H1 (cell line): ENCODE measurements at regions not wholly inside any gene's neighbourhood (a gene's known extent, or its start where the extent isn't known, plus 50 kb on each side); places are given as distances from the start of the nearest gene placed in this dataset.

Experiments used
- CTCF ChIA-PET: fragments of 300-600 bp; sonication (Branson Sonifier 250); formaldehyde crosslinking; loops from one replicate; lab custom pipeline; 2021; ENCODE audit not compliant: partially characterized antibody; lab: Charles Lee
- POLR2A ChIA-PET: fragments of 300-600 bp; sonication (Branson Sonifier 250); formaldehyde crosslinking; loops from one replicate; lab custom pipeline; 2021; ENCODE audit warnings: inconsistent platforms; ENCODE audit not compliant: partially characterized antibody; lab: Charles Lee
- DNase-seq, 2 experiments: peaks; one replicate each; pipeline versions ENCODE4 v3.0.0 to v3.0.0-alpha.2; 2010 to 2022; ENCODE audit warnings: low spot score in 2 of 2, low read depth in 1 of 2, mixed read lengths in 1 of 2
- FAIRE-seq: peaks from 2 replicates; lab custom pipeline; 2011; peaks lifted over from hg19 to GRCh38; lab: Jason Lieb, UNC
- H2AFZ ChIP-seq: 2 replicates; pipeline ENCODE4 v1.8.1; 2012; ENCODE audit warnings: low read length, inconsistent platforms
- H2AK5ac ChIP-seq: 2 replicates; pipeline ENCODE4 v1.6.1; 2013; ENCODE audit warnings: low read depth, low read length
- H2BK120ac ChIP-seq: replicated peaks from 2 replicates; pipeline ENCODE3; 2013; ENCODE audit warnings: low read depth, low read length, inconsistent platforms
- H2BK12ac ChIP-seq: 2 replicates; pipeline ENCODE4 v1.6.1; 2013; ENCODE audit warnings: low read depth, low read length
- H2BK15ac ChIP-seq: 2 replicates; pipeline ENCODE4 v1.6.1; 2013; ENCODE audit warnings: low read length
- H2BK20ac ChIP-seq: 2 replicates; pipeline ENCODE4 v1.6.1; 2013; ENCODE audit warnings: low read length
- H2BK5ac ChIP-seq: 2 replicates; pipeline ENCODE4 v1.6.1; 2013; ENCODE audit warnings: low read depth, low read length
- H3K14ac ChIP-seq: 2 replicates; pipeline ENCODE4 v1.6.1; 2013; ENCODE audit warnings: inconsistent platforms; ENCODE audit not compliant: insufficient read length
- H3K18ac ChIP-seq: 2 replicates; pipeline ENCODE4 v1.6.1; 2013; ENCODE audit warnings: low read length; ENCODE audit errors: extremely low read depth
- H3K23ac ChIP-seq: 2 replicates; pipeline ENCODE4 v1.6.1; 2013; ENCODE audit warnings: inconsistent platforms; ENCODE audit not compliant: insufficient read length
- H3K23me2 ChIP-seq: 2 replicates; pipeline ENCODE4 v1.6.1; 2013; ENCODE audit warnings: low read depth, low read length
- H3K27ac ChIP-seq: 2 replicates; pipeline ENCODE4 v1.6.1; 2011; ENCODE audit warnings: low read depth, low read length, inconsistent platforms
- H3K27me3 ChIP-seq, 4 experiments: replicated peaks in 1 of 4; 1 replicate in 1 of 4; 2 replicates in 3 of 4; pipeline versions ENCODE4 v1.6.1 to v1.8.1; 2011 to 2013; ENCODE audit warnings: low read length in 3 of 4, mild to moderate bottlenecking in 3 of 4, inconsistent platforms in 2 of 4, mixed read lengths in 2 of 4, moderate library complexity in 1 of 4; ENCODE audit not compliant: control insufficient read depth in 3 of 4, insufficient read depth in 3 of 4; ENCODE audit errors: extremely low read depth in 1 of 4
- H3K36me3 ChIP-seq, 4 experiments: 2 replicates each; pipeline versions ENCODE4 v1.6.1 to v1.8.1; 2011 to 2013; ENCODE audit warnings: mild to moderate bottlenecking in 4 of 4, low read length in 3 of 4, moderate library complexity in 2 of 4, control low read depth in 1 of 4, inconsistent platforms in 1 of 4; ENCODE audit not compliant: insufficient read depth in 4 of 4, control insufficient read depth in 2 of 4
- H3K4ac ChIP-seq: replicated peaks from 2 replicates; pipeline ENCODE3; 2013; ENCODE audit warnings: low read length, low read depth, mixed read lengths, inconsistent platforms; ENCODE audit not compliant: insufficient read length
- H3K4me1 ChIP-seq, 4 experiments: replicated peaks in 1 of 4; 1 replicate in 1 of 4; 2 replicates in 3 of 4; pipeline versions ENCODE4 v1.6.1 to v1.8.1; 2011 to 2013; ENCODE audit warnings: low read length in 3 of 4, inconsistent platforms in 2 of 4, mixed read lengths in 1 of 4; ENCODE audit not compliant: insufficient read depth in 4 of 4, control insufficient read depth in 3 of 4
- H3K4me2 ChIP-seq, 2 experiments: 2 replicates each; pipeline versions ENCODE4 v1.6.1 to v1.8.1; 2011 to 2013; ENCODE audit warnings: low read depth in 2 of 2, low read length in 2 of 2, control low read depth in 1 of 2, inconsistent platforms in 1 of 2, mild to moderate bottlenecking in 1 of 2; ENCODE audit not compliant: insufficient read depth in 1 of 2
- H3K4me3 ChIP-seq, 4 experiments: fragments of 200-600, 300-600 bp in 1 of 4; sonication (generic), shearing (Covaris generic), sonication (Bioruptor Twin) in 1 of 4; 2 replicates each; pipeline versions ENCODE4 v1.5.1 to v1.8.1; 2011 to 2016; ENCODE audit warnings: low read length in 4 of 4, low read depth in 3 of 4, control low read depth in 2 of 4, inconsistent platforms in 2 of 4, mild to moderate bottlenecking in 2 of 4, mixed read lengths in 1 of 4, moderate library complexity in 1 of 4; ENCODE audit not compliant: insufficient read depth in 2 of 4; ENCODE audit errors: extremely low read depth in 1 of 4
- H3K56ac ChIP-seq: replicated peaks from 2 replicates; pipeline ENCODE3; 2013; ENCODE audit warnings: low read depth, mild to moderate bottlenecking, mixed read lengths, low read length, inconsistent platforms; ENCODE audit not compliant: insufficient read length
- H3K79me1 ChIP-seq: 2 replicates; pipeline ENCODE4 v1.6.1; 2013; ENCODE audit warnings: low read depth, low read length, control low read depth
- H3K79me2 ChIP-seq, 2 experiments: 2 replicates each; pipeline versions ENCODE4 v1.6.1 to v1.8.1; 2012 to 2013; ENCODE audit warnings: low read length in 2 of 2, mild to moderate bottlenecking in 2 of 2, inconsistent platforms in 1 of 2; ENCODE audit not compliant: insufficient read depth in 2 of 2, control insufficient read depth in 1 of 2
- H3K9ac ChIP-seq, 4 experiments: replicated peaks in 1 of 4; 1 replicate in 1 of 4; 2 replicates in 3 of 4; pipeline versions ENCODE4 v1.6.1 to v1.8.1; 2011 to 2013; ENCODE audit warnings: low read depth in 3 of 4, low read length in 3 of 4, control low read depth in 2 of 4, mild to moderate bottlenecking in 2 of 4, moderate library complexity in 2 of 4, inconsistent platforms in 1 of 4; ENCODE audit errors: extremely low read depth in 1 of 4
- H3K9me3 ChIP-seq, 2 experiments: 2 replicates each; pipeline versions ENCODE4 v1.6.1 to v1.8.1; 2012 to 2013; ENCODE audit warnings: mild to moderate bottlenecking in 2 of 2, moderate library complexity in 2 of 2, control low read depth in 1 of 2, inconsistent platforms in 1 of 2, low read depth in 1 of 2, low read length in 1 of 2, mixed read lengths in 1 of 2; ENCODE audit not compliant: insufficient read depth in 2 of 2
- H4K20me1 ChIP-seq, 2 experiments: replicated peaks in 1 of 2; 2 replicates each; pipeline versions ENCODE3 to v1.8.1; 2011 to 2013; ENCODE audit warnings: inconsistent platforms in 2 of 2, low read length in 2 of 2, mild to moderate bottlenecking in 1 of 2; ENCODE audit not compliant: insufficient read depth in 2 of 2, control insufficient read depth in 1 of 2
- H4K5ac ChIP-seq: 2 replicates; pipeline ENCODE4 v1.6.1; 2013; ENCODE audit warnings: low read length, low read depth, mixed read lengths, inconsistent platforms; ENCODE audit not compliant: insufficient read length
- H4K8ac ChIP-seq: 2 replicates; pipeline ENCODE4 v1.8.0; 2013; ENCODE audit warnings: mild to moderate bottlenecking, moderate library complexity, low read length, inconsistent platforms; ENCODE audit not compliant: insufficient read depth; ENCODE audit errors: extremely low read depth
- H4K91ac ChIP-seq: replicated peaks from 2 replicates; pipeline ENCODE3; 2013; ENCODE audit warnings: low read length, mixed read lengths, inconsistent platforms; ENCODE audit not compliant: insufficient read length
- HDAC6 ChIP-seq: IDR thresholded peaks from one replicate; pipeline ENCODE4 v1.7.1; 2012; ENCODE audit warnings: low read depth, mild to moderate bottlenecking, inconsistent platforms, low read length, moderate library complexity
- RAD21 ChIP-seq, 2 experiments: IDR thresholded peaks in 1 of 2; conservative IDR thresholded peaks in 1 of 2; 2 replicates each; pipeline ENCODE4 v1.6.1; 2011; ENCODE audit warnings: low read depth in 2 of 2, low read length in 2 of 2, improper control_type of control experiment in 1 of 2, inconsistent platforms in 1 of 2, mild to moderate bottlenecking in 1 of 2, moderate library complexity in 1 of 2
- SP4 ChIP-seq: IDR thresholded peaks from 2 replicates; pipeline ENCODE4 v1.6.1; 2012; ENCODE audit warnings: low read length, inconsistent platforms
- WGBS, 2 experiments: shearing (Covaris generic) in 1 of 2; methylation state at CpG; one replicate each; pipeline versions ENCODE4 v1.1.6 to v1.1.7; 2013 to 2015; ENCODE audit warnings: low lambda C conversion rate in 2 of 2, mixed read lengths in 2 of 2, inconsistent platforms in 1 of 2, low coverage in 1 of 2, missing lambda C conversion rate in 1 of 2; ENCODE audit not compliant: insufficient replicate concordance in 2 of 2, insufficient coverage in 1 of 2, insufficient read length in 1 of 2; ENCODE audit errors: extremely low coverage in 1 of 2, missing lambda C conversion rate in 1 of 2; 5-methylcytosine and 5-hydroxymethylcytosine counted together

DNA sequence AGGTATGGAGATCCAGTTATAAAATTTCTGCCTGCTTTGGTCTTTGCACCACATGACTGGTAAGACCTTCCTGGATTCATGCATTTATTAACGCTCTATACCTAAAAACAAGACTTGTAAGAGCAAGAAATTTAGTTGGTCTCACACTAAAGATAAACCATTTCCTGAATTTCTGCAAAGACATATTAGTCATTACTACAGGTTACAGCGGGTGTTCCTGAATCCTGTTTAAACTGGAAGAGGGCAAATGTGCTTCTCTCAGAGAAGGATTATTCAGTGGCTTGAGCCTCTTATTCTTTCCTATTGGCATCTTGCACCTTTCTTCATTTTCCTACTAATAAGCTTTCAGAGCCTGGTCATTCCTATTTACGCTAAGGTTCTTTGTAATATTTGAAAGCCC is 397.6 kb upstream of the TENM3 start:
- no peak overlapping the region for H3K4me2 ChIP-seq
- H4K20me1 ChIP-seq: no peaks in the 10 kb centered on the region
- no peak overlapping the region for H2BK15ac ChIP-seq
- ChIA-PET POLR2A (no interaction called here), CTCF (no interaction called here)
- H2AFZ ChIP-seq: 0 out of 2 replicates have a peak overlapping the region, but pooled peaks have one; percentile 14
- 87% methylated on average over 3 of the region's 3 CpGs; no CpG with 5 or more reads in 1 of the 2 experiments for WGBS, 2 experiments
- no peaks in the 10 kb centered on the region for H3K36me3 ChIP-seq
- no peak overlapping the region for H3K4ac ChIP-seq
- H3K9me3 ChIP-seq: no peaks in the 10 kb centered on the region
- no peak overlapping the region for H2AK5ac ChIP-seq
- no peak overlapping the region for H3K18ac ChIP-seq
- TF ChIP-seq RAD21 (IDR thresholded peaks at IDR 0.05 in 1 of 2, conservative IDR thresholded peaks at IDR 0.05 in 1 of 2; ENCODE audit: low read depth in 2 of 2, low read length in 2 of 2): no peak
- no peak for TF ChIP-seq SP4
- no peak for TF ChIP-seq HDAC6
- no peak overlapping the region for H3K14ac ChIP-seq
- H4K5ac ChIP-seq: no peak overlapping the region
- no peak overlapping the region for H4K8ac ChIP-seq
- no peak overlapping the region for H2BK120ac ChIP-seq
- H3K79me2 ChIP-seq: no peaks in the 10 kb centered on the region
- H3K27ac ChIP-seq: no peak overlapping the region
- H3K9ac ChIP-seq: no peak overlapping the region
- no peak overlapping the region for H3K23ac ChIP-seq
- no peaks in the 10 kb centered on the region for H3K79me1 ChIP-seq
- DNase-seq: no peak
- no peak overlapping the region for H4K91ac ChIP-seq
- peaks cover 3% of the 10 kb centered on the region; the same call in 1 of the 2 replicates for H3K23me2 ChIP-seq
- no peaks in the 10 kb centered on the region for H3K4me1 ChIP-seq
- H3K4me3 ChIP-seq: no peak overlapping the region
- no peak overlapping the region for H2BK20ac ChIP-seq
- H2BK5ac ChIP-seq: no peak overlapping the region
- H2BK12ac ChIP-seq: no peak overlapping the region
- no peaks in the 10 kb centered on the region for H3K27me3 ChIP-seq
- FAIRE-seq: no peak
- no peak overlapping the region for H3K56ac ChIP-seq
